Left lung (tissue), 4 donors: ENCODE measurements at regions not wholly inside any gene's neighbourhood (a gene's known extent, or its start where the extent isn't known, plus 50 kb on each side); places are given as distances from the start of the nearest gene placed in this dataset.

Source experiments
- ATAC-seq: fragments of 200-7000 bp; cut with Tn5 transposase; one replicate; pipeline ENCODE4 v1.9.1; 2020; ENCODE audit warnings: moderate library complexity
- DNase-seq, 4 donors: peaks; one replicate each; pipeline ENCODE4 v3.0.0-alpha.2; 2013 to 2020
- H3K27ac ChIP-seq, 2 donors: fragments of 200-600 bp; sonication (generic) in 1 of 2; one replicate each; pipeline versions ENCODE4 v1.5.0 to v1.8.0; 2020 to 2021
- H3K27me3 ChIP-seq, 2 donors: fragments of 200-600 bp; sonication (generic) in 1 of 2; one replicate each; pipeline versions ENCODE4 v1.5.0 to v1.8.0; 2020 to 2021
- H3K36me3 ChIP-seq, 2 donors: fragments of 200-600 bp; sonication (generic) in 1 of 2; one replicate each; pipeline versions ENCODE4 v1.5.0 to v1.8.0; 2020 to 2021
- H3K4me1 ChIP-seq, 2 donors: fragments of 200-600 bp; one replicate each; pipeline ENCODE4 v1.8.0; 2021
- H3K4me3 ChIP-seq, 2 donors: fragments of 200-600 bp; sonication (generic) in 1 of 2; one replicate each; pipeline versions ENCODE4 v1.5.0 to v1.8.0; 2020 to 2021; ENCODE audit warnings: mild to moderate bottlenecking in 1 of 2
- H3K9me3 ChIP-seq, 2 donors: fragments of 200-600 bp; sonication (generic) in 1 of 2; one replicate each; pipeline versions ENCODE4 v1.5.0 to v1.8.0; 2020 to 2021
- intact Hi-C, 2 donors: fragments of 100-400 bp; cut with DNase I; formaldehyde crosslinking; loops; one replicate each; pipeline versions ENCODE4 v1.11.2 to v1.14.2; 2022
- TF ChIP-seq, protein P1 (sequence below), 2 donors: fragments of 200-600 bp; sonication (generic) in 1 of 2; IDR thresholded peaks; one replicate each; pipeline versions ENCODE4 v1.5.0 to v1.8.0; 2021; ENCODE audit warnings: antibody characterized with exemption in 2 of 2
- donor health status: DM: no; HTN: yes; CAD: no.
- donor health status: DM: no; HTN: no; CAD: no.

DNA sequence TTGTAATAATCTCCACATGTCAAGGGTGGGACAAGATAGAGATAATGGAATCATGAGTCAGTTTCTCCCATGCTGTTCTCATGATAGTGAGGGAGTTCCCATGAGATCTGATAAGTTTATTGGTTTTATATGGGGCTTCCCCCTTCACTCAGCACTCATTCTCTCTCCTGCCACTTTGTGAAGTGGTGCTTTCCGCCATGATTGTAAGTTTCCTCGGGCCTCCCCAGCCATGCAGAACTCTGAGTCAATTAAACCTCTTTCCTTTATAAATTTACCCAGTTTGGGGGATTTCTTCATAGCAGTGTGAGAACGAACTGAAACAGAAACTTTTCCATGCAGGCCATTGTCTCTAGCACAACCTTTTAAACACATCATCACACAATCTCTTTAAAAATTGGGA is 221.5 kb upstream of the BRINP3 start:
- H3K27me3 ChIP-seq: no peaks in the 10 kb centered on the region
- intact Hi-C loops: no loop called here
- no peak overlapping the region for H3K4me3 ChIP-seq
- TF ChIP-seq, protein P1, sequence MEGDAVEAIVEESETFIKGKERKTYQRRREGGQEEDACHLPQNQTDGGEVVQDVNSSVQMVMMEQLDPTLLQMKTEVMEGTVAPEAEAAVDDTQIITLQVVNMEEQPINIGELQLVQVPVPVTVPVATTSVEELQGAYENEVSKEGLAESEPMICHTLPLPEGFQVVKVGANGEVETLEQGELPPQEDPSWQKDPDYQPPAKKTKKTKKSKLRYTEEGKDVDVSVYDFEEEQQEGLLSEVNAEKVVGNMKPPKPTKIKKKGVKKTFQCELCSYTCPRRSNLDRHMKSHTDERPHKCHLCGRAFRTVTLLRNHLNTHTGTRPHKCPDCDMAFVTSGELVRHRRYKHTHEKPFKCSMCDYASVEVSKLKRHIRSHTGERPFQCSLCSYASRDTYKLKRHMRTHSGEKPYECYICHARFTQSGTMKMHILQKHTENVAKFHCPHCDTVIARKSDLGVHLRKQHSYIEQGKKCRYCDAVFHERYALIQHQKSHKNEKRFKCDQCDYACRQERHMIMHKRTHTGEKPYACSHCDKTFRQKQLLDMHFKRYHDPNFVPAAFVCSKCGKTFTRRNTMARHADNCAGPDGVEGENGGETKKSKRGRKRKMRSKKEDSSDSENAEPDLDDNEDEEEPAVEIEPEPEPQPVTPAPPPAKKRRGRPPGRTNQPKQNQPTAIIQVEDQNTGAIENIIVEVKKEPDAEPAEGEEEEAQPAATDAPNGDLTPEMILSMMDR (IDR thresholded peaks at IDR 0.05): no peak
- H3K36me3 ChIP-seq: no peaks in the 10 kb centered on the region
- no peak overlapping the region for H3K27ac ChIP-seq
- DNase-seq (no peak), ATAC-seq (no peak)
- peaks cover 0 to 3% of the 10 kb centered on the region in 2 donors for H3K9me3 ChIP-seq
- no peaks in the 10 kb centered on the region for H3K4me1 ChIP-seq

DNA sequence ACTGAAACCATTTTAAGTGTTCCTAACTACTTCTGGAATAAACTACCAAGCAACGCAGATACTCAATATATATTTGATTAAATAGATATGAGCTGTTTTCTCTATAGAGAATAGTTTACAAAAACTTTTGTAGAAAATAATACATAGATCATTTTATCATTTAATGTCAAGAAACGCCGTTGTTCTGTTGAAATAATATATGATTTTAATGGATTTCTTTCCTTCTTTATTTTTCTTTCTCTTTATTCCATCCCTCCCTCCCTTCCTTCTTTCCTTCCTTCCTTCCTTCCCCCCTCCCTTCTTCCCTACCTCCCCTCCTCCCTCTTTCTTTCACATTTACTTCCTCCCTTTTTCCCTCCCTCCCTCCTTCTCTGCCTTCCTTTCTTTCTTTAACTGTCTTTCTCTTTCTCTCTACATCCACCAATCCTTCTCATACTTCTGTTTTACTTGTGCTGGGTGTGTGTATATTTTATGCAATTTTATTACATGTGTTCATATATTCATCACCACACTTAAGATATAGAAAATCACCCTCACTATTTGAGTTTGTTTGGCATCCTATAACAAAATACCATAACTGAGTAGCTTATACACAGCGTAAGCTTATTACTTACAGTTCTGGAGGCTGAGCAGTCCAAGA is 230.9 kb upstream of the BRINP3 start:
- H3K27ac ChIP-seq: no peak overlapping the region
- TF ChIP-seq, protein P1 (IDR thresholded peaks at IDR 0.05): no peak
- ATAC-seq (no peak), DNase-seq (no peak)
- H3K4me3 ChIP-seq: no peak overlapping the region
- H3K9me3 ChIP-seq: peaks cover 0 to 2% of the 10 kb centered on the region in 2 donors
- H3K36me3 ChIP-seq: no peaks in the 10 kb centered on the region
- H3K4me1 ChIP-seq: no peaks in the 10 kb centered on the region
- no peaks in the 10 kb centered on the region for H3K27me3 ChIP-seq
- intact Hi-C loops: no loop called here

DNA sequence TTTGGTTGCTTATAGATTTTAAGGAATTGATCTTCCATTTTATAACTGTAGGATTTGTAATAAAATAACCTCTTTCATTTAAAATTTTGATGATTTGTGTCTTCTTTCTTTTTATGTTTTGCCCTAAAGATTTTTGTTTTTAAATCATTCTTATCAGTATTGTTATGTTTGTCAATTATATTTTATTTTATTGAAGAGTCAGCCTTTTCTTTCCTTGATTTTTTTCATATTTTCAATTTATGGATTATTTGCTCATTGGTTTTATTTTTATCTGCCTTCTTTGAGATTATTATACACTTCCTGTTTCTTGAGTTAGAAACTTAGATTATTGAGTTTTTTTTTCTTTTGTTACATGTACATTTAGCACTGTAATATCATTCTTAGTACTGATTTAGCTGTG is 233.4 kb upstream of the BRINP3 start:
- Histone ChIP-seq H3K4me1 (no peaks in the 10 kb centered on the region), H3K9me3 (peaks cover 0 to 2% of the 10 kb centered on the region in 2 donors), H3K27ac (no peak overlapping the region), H3K27me3 (no peaks in the 10 kb centered on the region), H3K36me3 (no peaks in the 10 kb centered on the region), H3K4me3 (no peak overlapping the region)
- ATAC-seq (no peak), DNase-seq (no peak)
- TF ChIP-seq, protein P1 (IDR thresholded peaks at IDR 0.05): no peak
- intact Hi-C loops: no loop called here

DNA sequence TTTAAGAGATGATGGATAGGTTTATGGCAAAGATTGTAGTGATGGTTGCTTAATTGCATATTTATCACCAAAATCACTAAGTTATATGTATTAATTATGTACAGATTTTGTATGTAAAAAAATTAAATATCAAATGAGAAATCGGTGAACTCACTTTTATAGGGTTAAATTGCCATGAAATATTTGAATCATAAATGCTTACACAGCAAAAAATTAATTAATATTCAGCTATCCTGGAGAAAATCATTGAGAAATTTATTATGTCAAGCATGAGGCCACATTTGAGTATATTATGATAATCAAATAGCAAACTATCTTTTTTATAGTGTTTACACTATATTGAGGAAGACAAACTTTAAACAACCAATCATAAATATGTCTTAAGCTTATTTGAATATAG is 239.4 kb upstream of the BRINP3 start:
- intact Hi-C loops: no loop called here
- H3K4me1 ChIP-seq: no peaks in the 10 kb centered on the region
- TF ChIP-seq, protein P1 (IDR thresholded peaks at IDR 0.05): no peak

DNA sequence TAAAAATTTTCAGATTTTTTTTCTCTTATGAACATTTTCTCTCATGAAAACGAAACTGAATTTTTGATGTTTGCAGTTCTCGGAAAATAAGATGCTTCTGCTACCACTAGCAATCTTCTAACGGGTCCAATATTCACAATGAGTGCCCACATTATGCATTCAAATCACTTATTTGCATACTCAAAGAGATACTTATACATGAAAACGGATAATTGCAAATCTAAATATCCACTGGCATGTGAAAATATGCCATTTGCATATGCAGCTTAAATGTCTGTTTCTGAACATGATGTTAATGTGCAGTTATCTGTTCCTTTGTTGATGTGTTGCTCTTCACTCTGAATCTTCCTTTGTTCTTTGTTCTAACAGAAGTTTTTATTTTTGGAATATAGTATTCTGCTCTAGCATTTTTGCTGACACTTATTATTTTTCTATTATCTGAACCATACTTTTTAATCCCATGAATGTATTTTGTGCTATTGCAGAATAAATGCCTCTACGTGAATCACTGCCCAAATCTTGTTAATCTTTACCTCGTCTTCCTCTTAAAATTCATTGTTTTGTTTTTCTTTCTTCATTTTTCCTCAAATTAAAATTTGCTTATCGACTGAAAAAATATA is 259.4 kb upstream of the BRINP3 start:
- ATAC-seq: no peak
- no peaks in the 10 kb centered on the region for H3K36me3 ChIP-seq
- H3K9me3 ChIP-seq: peaks cover 0 to 3% of the 10 kb centered on the region in 2 donors

More for the DNA sequence above, 239.4 kb upstream of the BRINP3 start:
- DNase-seq: no peak
- ATAC-seq: no peak
- no peak overlapping the region for H3K27ac ChIP-seq
- no peaks in the 10 kb centered on the region for H3K36me3 ChIP-seq
- no peak overlapping the region for H3K4me3 ChIP-seq
- no peaks in the 10 kb centered on the region for H3K27me3 ChIP-seq
- peaks cover 0 to 6% of the 10 kb centered on the region in 2 donors for H3K9me3 ChIP-seq

More for the DNA sequence above, 259.4 kb upstream of the BRINP3 start:
- intact Hi-C loops: no loop called here
- Histone ChIP-seq H3K4me3 (no peak overlapping the region), H3K27ac (no peak overlapping the region), H3K27me3 (no peaks in the 10 kb centered on the region), H3K4me1 (no peaks in the 10 kb centered on the region)
- DNase-seq: no peak
- TF ChIP-seq, protein P1 (IDR thresholded peaks at IDR 0.05): no peak
